ENCODE measurements at regions not wholly inside any gene's neighbourhood (a gene's known extent, or its start where the extent isn't known, plus 50 kb on each side); places are given as distances from the start of the nearest gene placed in this dataset.
"Not testable (repeated sequence)": the region's sequence is repeated elsewhere in the genome, so short reads cannot be mapped to it uniquely, and the experiment has no call there.

DNA sequence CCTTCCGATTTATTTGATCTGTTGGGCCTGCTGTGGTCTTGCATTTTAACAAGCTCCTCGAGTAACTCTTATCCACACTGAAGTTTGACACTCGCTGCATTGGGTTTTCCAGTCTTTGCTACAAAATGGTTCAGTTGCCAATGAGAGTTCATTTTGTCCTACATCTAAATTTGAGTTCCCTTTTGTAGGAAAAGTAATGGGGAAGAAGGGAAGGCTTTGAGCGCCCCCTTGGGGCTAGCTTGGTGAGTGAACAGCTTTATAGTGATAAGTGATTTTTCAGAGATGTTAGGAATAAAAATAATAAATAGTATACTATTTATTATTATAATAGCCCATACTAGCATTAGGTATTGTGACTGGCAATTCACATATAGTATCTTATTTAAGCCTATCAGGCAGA is 89.9 kb upstream of the GNAQ start:
- peak; percentile 6 for DNase-seq

- no peak for DNase-seq
Measured at GRCh38 chr9:78118742-78119473, 87.3 kb upstream of the GNAQ start.

GRCh38 chr9:78115073-78115472 is 83.5 kb upstream of the GNAQ start:
- no peak for DNase-seq

- no peak for DNase-seq
Measured at GRCh38 chr9:78114581-78114980, 83.0 kb upstream of the GNAQ start.

DNA sequence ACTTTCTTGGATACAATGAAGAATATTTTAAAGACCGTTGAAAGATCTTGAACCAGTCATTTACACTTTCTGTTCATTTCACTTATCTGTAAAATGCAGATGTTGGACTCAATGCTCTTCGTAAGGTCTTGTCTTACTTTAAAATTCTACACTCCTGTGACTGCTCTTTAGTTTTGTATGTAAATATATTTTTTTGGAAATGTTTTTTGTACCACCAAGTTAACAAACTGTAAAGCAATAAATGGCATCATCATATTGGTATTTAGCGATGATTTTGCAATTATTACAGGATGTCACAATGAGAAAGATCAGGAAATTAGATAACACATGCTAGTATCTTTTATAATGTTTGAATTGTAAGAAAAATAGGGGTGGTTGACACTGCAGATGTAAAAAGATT is 80.8 kb upstream of the GNAQ start:
- DNase-seq, result no peak

DNA sequence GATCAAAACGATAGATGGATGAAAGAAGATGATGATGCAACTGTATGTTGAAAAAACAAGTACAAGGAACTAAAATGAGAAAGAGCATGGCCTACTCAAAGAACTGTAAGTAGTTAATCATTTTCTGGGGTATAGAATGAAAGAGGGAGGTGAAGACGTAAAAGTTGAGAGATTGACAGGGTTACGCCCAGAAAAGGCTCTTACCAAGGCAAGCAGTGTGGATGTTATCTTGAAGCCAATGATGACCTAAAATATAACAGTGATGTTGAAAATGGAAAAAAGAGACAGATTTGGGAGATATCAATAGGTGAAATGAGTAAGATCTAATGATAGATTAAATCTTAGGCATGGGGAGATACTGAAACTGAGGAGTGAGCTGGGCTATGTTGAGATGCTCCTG is 80.4 kb upstream of the GNAQ start:
- DNase-seq, result no peak

- DNase-seq, result no peak
Measured at GRCh38 chr9:78109075-78109474, 77.5 kb upstream of the GNAQ start.

GRCh38 chr9:78106586-78106985 is 75.0 kb upstream of the GNAQ start:
- not testable (repeated sequence) for DNase-seq

- no peak for DNase-seq
Measured at GRCh38 chr9:78103971-78104433, 72.4 kb upstream of the GNAQ start.

DNA sequence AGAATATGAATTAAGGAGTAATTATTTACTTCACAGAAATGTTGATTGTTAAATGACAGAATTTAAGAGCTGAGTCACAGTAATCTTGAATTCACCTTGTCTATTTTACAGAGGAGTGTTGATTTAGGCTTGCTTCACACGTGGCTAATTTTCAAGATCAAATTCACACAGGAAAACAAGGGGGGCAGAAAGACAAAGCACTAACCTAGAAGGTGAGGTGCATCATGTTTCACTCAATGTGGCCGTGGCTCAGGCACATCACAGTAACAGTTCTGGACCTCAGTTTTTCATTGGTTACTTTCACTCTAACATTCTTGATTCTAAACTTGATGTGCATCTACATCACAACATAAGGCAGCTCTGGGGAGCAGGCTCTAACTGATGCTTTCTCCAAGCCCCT is 69.6 kb upstream of the GNAQ start:
- DNase-seq, result no peak

GRCh38 chr9:78097541-78097940 is 65.9 kb upstream of the GNAQ start:
- no peak for DNase-seq

DNA sequence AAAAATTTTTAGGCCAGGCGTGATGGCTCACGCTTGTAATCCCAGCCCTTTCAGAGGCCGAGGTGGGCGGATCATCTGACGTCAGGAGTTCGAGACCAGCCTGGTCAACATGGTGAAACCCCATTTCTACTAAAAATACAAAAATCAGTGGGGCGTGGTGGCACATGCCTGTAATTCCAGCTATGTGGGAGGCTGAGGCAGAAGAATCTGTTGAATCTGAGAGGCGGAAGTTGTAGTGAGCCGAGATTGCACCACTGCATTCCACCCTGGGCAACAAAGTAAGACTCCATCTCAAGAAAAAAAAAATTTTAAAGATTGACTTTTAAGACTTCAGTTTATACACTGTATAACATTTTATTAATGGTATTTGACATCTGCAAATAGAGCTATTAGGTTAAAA is 60.1 kb upstream of the GNAQ start:
- no peak for DNase-seq

DNA sequence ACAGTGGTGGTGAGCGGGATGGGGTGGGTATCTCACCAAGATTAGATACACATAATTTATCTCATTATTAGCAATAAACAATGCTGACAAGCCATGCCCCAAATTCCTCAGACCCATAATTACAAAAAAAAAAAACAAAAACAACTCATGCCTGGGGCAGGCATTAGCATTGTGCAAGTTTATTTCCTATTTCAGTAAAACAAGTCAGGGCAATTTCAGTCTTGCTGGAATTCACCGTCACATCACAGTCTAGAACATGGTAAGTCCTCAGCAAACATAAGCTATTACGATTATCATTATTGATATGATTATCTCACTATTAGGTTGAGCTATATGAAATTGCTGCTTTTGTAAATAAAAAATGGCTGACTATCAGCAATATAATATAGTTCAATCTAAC is 57.5 kb upstream of the GNAQ start:
- DNase-seq, result no peak

DNA sequence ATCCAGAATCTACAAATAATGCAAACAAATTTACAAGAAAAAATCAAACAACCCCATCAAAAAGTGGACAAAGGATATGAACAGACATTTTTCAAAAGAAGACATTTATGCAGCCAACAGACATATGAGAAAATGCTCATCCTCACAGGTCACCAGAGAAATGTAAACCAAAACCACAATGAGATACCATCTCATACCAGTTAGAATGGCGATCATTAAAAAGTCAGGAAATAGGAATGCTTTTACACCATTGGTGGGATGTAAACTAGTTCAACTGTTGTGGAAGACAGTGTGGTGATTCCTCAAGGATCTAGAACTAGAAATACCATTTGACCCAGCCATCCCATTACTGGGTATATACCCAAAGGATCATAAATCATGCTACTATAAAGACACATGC is 56.6 kb upstream of the GNAQ start:
- not testable (repeated sequence) for DNase-seq
